NCI-H2227 (cell line): ENCODE measurements at regions not wholly inside any gene's neighbourhood (a gene's known extent, or its start where the extent isn't known, plus 50 kb on each side); places are given as distances from the start of the nearest gene placed in this dataset.

Source experiments
- DNase-seq: peaks from one replicate; lab custom pipeline; 2025; ENCODE audit not compliant: unreplicated experiment; lab: John Stamatoyannopoulos, UW

DNA sequence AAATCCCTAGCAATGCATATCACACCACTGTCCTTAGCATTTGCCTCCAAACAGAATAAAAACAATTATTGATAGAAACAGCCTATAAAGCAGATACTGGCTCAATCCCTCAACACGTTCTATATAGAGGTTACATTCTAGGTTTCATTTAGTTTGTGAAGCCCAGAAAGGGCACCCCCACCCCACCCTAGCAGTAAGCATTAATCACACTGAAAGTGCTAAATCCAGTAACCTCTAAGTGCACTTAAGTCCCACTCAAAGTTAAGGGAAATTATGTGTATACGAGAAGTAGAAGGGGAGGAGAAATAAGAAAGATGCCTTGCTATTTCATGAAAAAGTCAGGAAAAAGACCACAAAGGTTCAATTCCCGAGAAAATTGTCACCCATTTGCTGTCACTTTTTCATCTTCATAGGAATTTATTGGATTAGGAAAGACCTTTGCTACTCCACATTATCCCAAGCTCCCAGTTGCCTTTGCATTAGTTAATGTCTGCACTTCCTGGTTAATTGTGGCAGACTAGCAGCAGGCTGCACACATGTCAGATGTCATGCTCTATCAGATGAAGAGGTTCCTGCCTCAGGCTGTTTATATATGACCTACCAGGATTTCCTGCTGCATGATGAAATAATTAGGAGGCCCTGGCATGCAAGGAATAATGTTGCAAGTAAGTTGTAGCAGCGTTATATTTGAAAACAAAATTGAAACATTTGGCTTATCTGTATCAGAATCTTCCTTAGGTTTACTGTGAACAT is 54.5 kb upstream of the LHX8 start:
- no peak for DNase-seq

DNA sequence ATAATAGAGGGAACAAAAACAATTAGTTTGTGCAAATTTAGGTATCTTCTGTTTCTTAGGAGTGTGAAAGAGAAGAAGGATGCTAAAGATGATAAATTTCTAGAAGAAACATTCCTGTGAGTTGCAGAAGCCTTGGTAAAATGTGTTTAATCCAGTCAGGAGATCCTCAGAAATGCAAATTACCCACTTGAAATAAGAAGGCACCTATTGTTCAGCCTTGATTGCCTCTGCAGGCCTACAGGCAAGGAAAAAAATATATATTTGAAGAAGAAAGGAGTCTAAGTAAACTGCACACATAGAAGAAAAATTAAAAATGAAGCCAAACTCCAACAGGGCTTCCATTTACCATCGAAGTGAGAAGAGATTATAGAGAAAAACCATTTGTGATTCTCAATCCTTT is 51.0 kb upstream of the LHX8 start:
- no peak for DNase-seq

DNA sequence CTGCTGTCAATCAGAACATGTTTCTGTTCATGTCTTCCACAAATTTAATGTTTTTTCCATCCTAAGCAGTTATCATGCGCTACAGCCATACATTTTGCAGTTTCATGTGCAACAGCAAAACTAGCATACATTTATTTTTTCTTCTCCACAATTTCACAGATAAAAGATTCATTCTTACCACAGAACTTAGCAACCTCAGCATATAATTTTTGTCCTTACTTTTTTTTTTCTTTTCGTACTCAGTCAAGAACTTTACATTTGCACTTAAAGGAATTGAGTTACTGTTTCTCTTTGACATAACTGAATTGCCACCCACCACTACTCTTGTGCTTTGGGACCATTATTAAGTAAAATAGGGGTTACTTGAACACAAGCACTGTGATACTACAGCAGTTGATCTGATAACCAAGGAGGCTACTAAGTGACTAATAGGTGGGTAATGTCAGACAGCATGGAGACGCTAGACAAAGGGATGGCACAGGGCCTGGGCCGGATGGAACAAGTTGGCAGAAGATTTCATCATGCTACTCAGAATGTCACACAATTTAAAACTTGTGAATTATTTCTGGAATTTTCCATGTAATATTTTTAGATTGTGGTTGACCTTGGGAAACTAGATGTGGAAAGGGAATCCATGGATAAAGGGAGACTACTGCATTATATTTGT is 50.2 kb upstream of the LHX8 start:
- no peak for DNase-seq
